GM23338 (cell line): ENCODE measurements at regions not wholly inside any gene's neighbourhood (a gene's known extent, or its start where the extent isn't known, plus 50 kb on each side); places are given as distances from the start of the nearest gene placed in this dataset.

Source experiments
- ATAC-seq: fragments of 200-7000 bp; cut with Tn5 transposase; 3 replicates; pipeline ENCODE4 v1.9.1; 2020
- DNase-seq: peaks from one replicate; pipeline ENCODE4 v3.0.0-alpha.2; 2015; ENCODE audit warnings: low spot score
- H2AFZ ChIP-seq: fragments of 200-600 bp; sonication (generic); 2 replicates; pipeline ENCODE4 v1.8.0; 2016; ENCODE audit warnings: antibody characterized with exemption, mild to moderate bottlenecking, moderate library complexity
- H3F3A ChIP-seq: fragments of 200-600 bp; sonication (generic); replicated peaks from 2 replicates; pipeline ENCODE4 v1.8.0; 2017; ENCODE audit warnings: antibody characterized with exemption, mixed run types, low read depth
- H3K27ac ChIP-seq: fragments of 200-600 bp; sonication (generic); 2 replicates; pipeline ENCODE4 v1.6.1; 2016; ENCODE audit warnings: low read depth
- H3K27me3 ChIP-seq: fragments of 200-600 bp; sonication (generic); 2 replicates; pipeline ENCODE4 v1.8.0; 2016; ENCODE audit warnings: mild to moderate bottlenecking, mixed run types, moderate library complexity; ENCODE audit not compliant: insufficient read depth
- H3K36me3 ChIP-seq: fragments of 200-600 bp; sonication (generic); 2 replicates; pipeline ENCODE4 v1.8.0; 2016; ENCODE audit warnings: mild to moderate bottlenecking; ENCODE audit not compliant: insufficient read depth
- H3K4me1 ChIP-seq: fragments of 200-600 bp; sonication (generic); 2 replicates; pipeline ENCODE4 v1.8.0; 2016; ENCODE audit warnings: mild to moderate bottlenecking, moderate library complexity; ENCODE audit not compliant: insufficient read depth
- H3K4me2 ChIP-seq: fragments of 200-600 bp; sonication (generic); 2 replicates; pipeline ENCODE4 v1.7.1; 2017; ENCODE audit warnings: mixed run types
- H3K4me3 ChIP-seq: fragments of 200-600 bp; sonication (generic); 2 replicates; pipeline ENCODE4 v1.6.1; 2016; ENCODE audit warnings: mixed run types
- H3K79me2 ChIP-seq: fragments of 200-600 bp; sonication (generic); replicated peaks from 2 replicates; pipeline ENCODE4 v1.8.0; 2017; ENCODE audit warnings: mild to moderate bottlenecking; ENCODE audit not compliant: insufficient read depth
- H3K9me2 ChIP-seq: fragments of 200-600 bp; sonication (generic); 2 replicates; pipeline ENCODE4 v1.8.0; 2017; ENCODE audit not compliant: insufficient read depth
- H4K20me1 ChIP-seq: fragments of 200-600 bp; sonication (generic); replicated peaks from 2 replicates; pipeline ENCODE4 v1.8.0; 2017; ENCODE audit warnings: mild to moderate bottlenecking; ENCODE audit not compliant: insufficient read depth
- H3K27ac Mint-ChIP-seq: 2 replicates; pipeline ENCODE4 v1.8.0; 2020; ENCODE audit warnings: inconsistent platforms, mild to moderate bottlenecking, moderate library complexity, mixed read lengths
- H3K27me3 Mint-ChIP-seq: 3 replicates; pipeline ENCODE4 v1.8.0; 2022; ENCODE audit warnings: low read depth, mild to moderate bottlenecking, moderate library complexity, mixed read lengths, inconsistent platforms; ENCODE audit not compliant: insufficient read depth, poor library complexity
- H3K36me3 Mint-ChIP-seq: 3 replicates; pipeline ENCODE4 v1.8.0; 2021; ENCODE audit warnings: low read depth, mild to moderate bottlenecking, inconsistent platforms, moderate library complexity, mixed read lengths
- H3K4me1 Mint-ChIP-seq: 3 replicates; pipeline ENCODE4 v1.8.0; 2020; ENCODE audit warnings: mild to moderate bottlenecking, inconsistent platforms, mixed read lengths
- H3K4me3 Mint-ChIP-seq: 3 replicates; pipeline ENCODE4 v1.8.0; 2021; ENCODE audit warnings: moderate library complexity, mild to moderate bottlenecking, inconsistent platforms, mixed read lengths
- H3K9me3 Mint-ChIP-seq: 3 replicates; pipeline ENCODE4 v1.8.0; 2020; ENCODE audit warnings: moderate library complexity, mild to moderate bottlenecking, inconsistent platforms, mixed read lengths
- CREB1 ChIP-seq: fragments of 250-450 bp; sonication (Bioruptor Pico); IDR thresholded peaks from 2 replicates; pipeline ENCODE4 v1.5.0; 2020; ENCODE audit warnings: low read depth, mild to moderate bottlenecking, moderate library complexity
- CTCF ChIP-seq, 2 experiments: fragments of 200-600 bp in 1 of 2; sonication (generic) in 1 of 2; conservative IDR thresholded peaks; 2 replicates each; pipeline versions ENCODE4 v1.5.1 to v1.6.1; 2016 to 2017; ENCODE audit warnings: antibody characterized with exemption in 2 of 2, low read depth in 2 of 2, mild to moderate bottlenecking in 2 of 2, moderate library complexity in 1 of 2
- ETS1 ChIP-seq: IDR thresholded peaks from 2 replicates; pipeline ENCODE4 v1.6.1; 2016; ENCODE audit warnings: antibody characterized with exemption
- EZH2 ChIP-seq: fragments of 200-600 bp; sonication (generic); IDR thresholded peaks from one replicate; pipeline ENCODE4 v1.8.0; 2017; ENCODE audit warnings: antibody characterized with exemption, mild to moderate bottlenecking, low read depth; ENCODE audit not compliant: unreplicated experiment
- EZH2phosphoT487 ChIP-seq: fragments of 200-600 bp; sonication (generic); IDR thresholded peaks from one replicate; pipeline ENCODE4 v1.8.1; 2018; ENCODE audit warnings: antibody characterized with exemption; ENCODE audit not compliant: unreplicated experiment
- JUNB ChIP-seq: IDR thresholded peaks from one replicate; pipeline ENCODE4 v1.6.1; 2016; ENCODE audit warnings: antibody characterized with exemption; ENCODE audit not compliant: unreplicated experiment
- NANOG ChIP-seq: IDR thresholded peaks from 2 replicates; pipeline ENCODE4 v1.6.1; 2016; ENCODE audit warnings: antibody characterized with exemption, borderline replicate concordance
- POLR2AphosphoS5 ChIP-seq: IDR thresholded peaks from 2 replicates; pipeline ENCODE4 v1.6.1; 2016; ENCODE audit warnings: antibody characterized with exemption, low read depth
- STAT1 ChIP-seq: IDR thresholded peaks from one replicate; pipeline ENCODE4 v1.6.1; 2016; ENCODE audit warnings: antibody characterized with exemption; ENCODE audit not compliant: unreplicated experiment
- ZNF114 ChIP-seq: fragments of 250-450 bp; sonication (Bioruptor Pico); IDR thresholded peaks from 2 replicates; pipeline ENCODE4 v1.5.0; 2020; ENCODE audit warnings: mild to moderate bottlenecking, moderate library complexity
- ZNF331 ChIP-seq: fragments of 250-450 bp; sonication (Bioruptor Pico); IDR thresholded peaks from 2 replicates; pipeline ENCODE4 v1.5.0; 2020; ENCODE audit warnings: low read depth, mild to moderate bottlenecking, moderate library complexity
- ZNF462 ChIP-seq: fragments of 250-450 bp; sonication (Bioruptor Pico); IDR thresholded peaks from 2 replicates; pipeline ENCODE4 v1.5.0; 2020; ENCODE audit warnings: mild to moderate bottlenecking, moderate library complexity

GRCh38 chr20:19047040-19047950 lies 165.1 kb upstream of the SLC24A3 start:
- no peak overlapping the region for H3K4me3 ChIP-seq
- H3K4me1 Mint-ChIP-seq, result peaks cover 9% of the 10 kb centered on the region
- H3K27ac ChIP-seq, result no peak overlapping the region
- H3K4me1 ChIP-seq, result no peaks in the 10 kb centered on the region; the same call in 1 of the 2 replicates
- no peaks in the 10 kb centered on the region for H4K20me1 ChIP-seq
- ATAC-seq (no peak), DNase-seq (no peak)
- H3K36me3 Mint-ChIP-seq, result no peaks in the 10 kb centered on the region
- no peak overlapping the region for H3K27ac Mint-ChIP-seq
- H3K4me3 Mint-ChIP-seq, result no peak overlapping the region
- TF ChIP-seq CREB1 (no peak), JUNB (no peak), NANOG (no peak), ZNF331 (CRISPR knock-in tag) (no peak), STAT1 (no peak), ETS1 (no peak), ZNF462 (CRISPR knock-in tag) (no peak), CTCF (conservative IDR thresholded peaks at IDR 0.05; ENCODE audit: low read depth in 2 of 2) (no peak), POLR2AphosphoS5 (no peak), EZH2phosphoT487 (no peak), EZH2 (no peak), ZNF114 (CRISPR knock-in tag) (no peak)
- H3K79me2 ChIP-seq, result no peaks in the 10 kb centered on the region
- H3K27me3 ChIP-seq, result no peaks in the 10 kb centered on the region
- no peak overlapping the region for H3K4me2 ChIP-seq
- no peaks in the 10 kb centered on the region for H3K36me3 ChIP-seq
- no peaks in the 10 kb centered on the region for H3K9me2 ChIP-seq
- no peaks in the 10 kb centered on the region for H3F3A ChIP-seq
- H3K27me3 Mint-ChIP-seq, result peaks cover 4% of the 10 kb centered on the region
- H2AFZ ChIP-seq, result 0 out of 2 replicates have a peak overlapping the region, but pooled peaks have one; percentile 32
- no peaks in the 10 kb centered on the region for H3K9me3 Mint-ChIP-seq
